SH-SY5Y (cell line): ENCODE measurements at regions not wholly inside any gene's neighbourhood (a gene's known extent, or its start where the extent isn't known, plus 50 kb on each side); places are given as distances from the start of the nearest gene placed in this dataset.

Experiments
- GATA2 ChIP-seq: IDR thresholded peaks from 2 replicates; pipeline ENCODE4 v1.6.1; 2011; ENCODE audit warnings: mild to moderate bottlenecking, low read depth, low read length
- GATA3 ChIP-seq: IDR thresholded peaks from 2 replicates; pipeline ENCODE4 v1.6.1; 2011; ENCODE audit warnings: low read depth, mild to moderate bottlenecking, low read length, moderate library complexity

GRCh38 chr15:95932676-95933075 is 397.8 kb upstream of the NR2F2 start:
- TF ChIP-seq GATA3, result no peak
- TF ChIP-seq GATA2, result no peak
